Loucy (cell line): ENCODE measurements at regions not wholly inside any gene's neighbourhood (a gene's known extent, or its start where the extent isn't known, plus 50 kb on each side); places are given as distances from the start of the nearest gene placed in this dataset.

Experiments
- EZH2phosphoT487 ChIP-seq: fragments of 200-600 bp; IDR thresholded peaks from 2 replicates; pipeline ENCODE4 v1.6.1; 2018; ENCODE audit warnings: antibody characterized with exemption, mild to moderate bottlenecking, moderate library complexity, borderline replicate concordance
- TF ChIP-seq, protein P1 (sequence below): fragments of 200-600 bp; sonication (generic); conservative IDR thresholded peaks from 2 replicates; pipeline ENCODE4 v1.5.1; 2014; ENCODE audit warnings: mild to moderate bottlenecking, antibody characterized with exemption, low read length

DNA sequence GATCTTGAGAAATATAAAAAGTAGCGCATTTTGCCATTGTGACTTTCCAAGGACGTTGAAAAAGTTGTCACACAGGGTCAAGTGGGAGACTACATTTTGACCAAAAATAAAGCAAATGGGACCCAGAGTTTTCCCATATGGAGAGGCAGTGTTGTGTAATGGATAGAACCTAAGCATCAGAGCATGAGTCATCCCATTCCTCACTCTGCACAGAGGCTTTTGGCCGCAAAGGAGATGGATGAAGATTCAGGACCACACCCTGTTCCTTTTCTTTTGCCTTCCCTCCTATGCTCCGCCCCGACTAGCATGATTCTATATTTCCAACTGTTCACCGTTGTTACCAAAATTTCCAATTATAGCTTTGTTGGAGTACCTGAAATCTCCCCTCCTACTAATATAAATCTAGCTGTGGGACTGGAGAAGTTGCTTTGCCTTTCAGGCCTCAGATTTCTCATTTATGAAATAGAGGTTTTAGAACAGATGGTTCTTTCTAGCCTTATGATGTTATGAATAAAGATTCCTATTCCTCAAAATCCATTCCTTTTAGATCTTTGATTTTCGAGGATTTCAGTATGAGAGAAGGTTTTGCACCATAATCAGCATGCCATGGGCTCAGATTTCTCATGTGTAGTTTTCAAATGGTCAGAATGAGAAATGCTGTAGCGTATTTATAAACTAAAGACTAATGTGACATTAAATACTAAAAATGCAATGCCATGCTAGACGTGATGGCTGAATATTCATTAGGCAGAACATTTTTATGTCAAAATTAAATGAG, 921.9 kb upstream of the TENM4 start:
- TF ChIP-seq EZH2phosphoT487, result no peak
- TF ChIP-seq, protein P1, sequence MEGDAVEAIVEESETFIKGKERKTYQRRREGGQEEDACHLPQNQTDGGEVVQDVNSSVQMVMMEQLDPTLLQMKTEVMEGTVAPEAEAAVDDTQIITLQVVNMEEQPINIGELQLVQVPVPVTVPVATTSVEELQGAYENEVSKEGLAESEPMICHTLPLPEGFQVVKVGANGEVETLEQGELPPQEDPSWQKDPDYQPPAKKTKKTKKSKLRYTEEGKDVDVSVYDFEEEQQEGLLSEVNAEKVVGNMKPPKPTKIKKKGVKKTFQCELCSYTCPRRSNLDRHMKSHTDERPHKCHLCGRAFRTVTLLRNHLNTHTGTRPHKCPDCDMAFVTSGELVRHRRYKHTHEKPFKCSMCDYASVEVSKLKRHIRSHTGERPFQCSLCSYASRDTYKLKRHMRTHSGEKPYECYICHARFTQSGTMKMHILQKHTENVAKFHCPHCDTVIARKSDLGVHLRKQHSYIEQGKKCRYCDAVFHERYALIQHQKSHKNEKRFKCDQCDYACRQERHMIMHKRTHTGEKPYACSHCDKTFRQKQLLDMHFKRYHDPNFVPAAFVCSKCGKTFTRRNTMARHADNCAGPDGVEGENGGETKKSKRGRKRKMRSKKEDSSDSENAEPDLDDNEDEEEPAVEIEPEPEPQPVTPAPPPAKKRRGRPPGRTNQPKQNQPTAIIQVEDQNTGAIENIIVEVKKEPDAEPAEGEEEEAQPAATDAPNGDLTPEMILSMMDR, result no peak
